Colonic mucosa (tissue), 4 donors: ENCODE measurements at regions not wholly inside any gene's neighbourhood (a gene's known extent, or its start where the extent isn't known, plus 50 kb on each side); places are given as distances from the start of the nearest gene placed in this dataset.

ENCODE experiments used
- DNase-seq: peaks from one replicate; pipeline ENCODE4 v3.0.0-alpha.2; 2020
- H3K27ac ChIP-seq: fragments of 200-600 bp; one replicate; pipeline ENCODE4 v1.8.0; 2021
- H3K27me3 ChIP-seq: fragments of 200-600 bp; one replicate; pipeline ENCODE4 v1.8.0; 2021
- H3K36me3 ChIP-seq: fragments of 200-600 bp; one replicate; pipeline ENCODE4 v1.8.0; 2021
- H3K4me1 ChIP-seq: fragments of 200-600 bp; one replicate; pipeline ENCODE4 v1.8.0; 2021; ENCODE audit warnings: mild to moderate bottlenecking
- H3K4me3 ChIP-seq: fragments of 200-600 bp; one replicate; pipeline ENCODE4 v1.8.0; 2021
- H3K9ac ChIP-seq, 2 donors: one replicate each; pipeline ENCODE4 v1.7.0; 2013; ENCODE audit warnings: control low read depth in 2 of 2, low read depth in 2 of 2, low read length in 2 of 2
- H3K9me3 ChIP-seq: fragments of 200-600 bp; one replicate; pipeline ENCODE4 v1.8.0; 2021
- intact Hi-C: fragments of 100-400 bp; cut with DNase I; formaldehyde crosslinking; loops from one replicate; pipeline ENCODE4 v1.14.1; 2022
- TF ChIP-seq, protein P1 (sequence below): fragments of 200-600 bp; IDR thresholded peaks from one replicate; pipeline ENCODE4 v1.8.0; 2022; ENCODE audit warnings: antibody characterized with exemption, mild to moderate bottlenecking
- donor health status: healthy.
- donor health status: DM: no; HTN: no; CAD: no.
- donor health status: DM: no; HTN: no; CAD: no.

GRCh38 chr11:98587884-98588283 lies 432.9 kb upstream of the CNTN5 start:
- TF ChIP-seq, protein P1, sequence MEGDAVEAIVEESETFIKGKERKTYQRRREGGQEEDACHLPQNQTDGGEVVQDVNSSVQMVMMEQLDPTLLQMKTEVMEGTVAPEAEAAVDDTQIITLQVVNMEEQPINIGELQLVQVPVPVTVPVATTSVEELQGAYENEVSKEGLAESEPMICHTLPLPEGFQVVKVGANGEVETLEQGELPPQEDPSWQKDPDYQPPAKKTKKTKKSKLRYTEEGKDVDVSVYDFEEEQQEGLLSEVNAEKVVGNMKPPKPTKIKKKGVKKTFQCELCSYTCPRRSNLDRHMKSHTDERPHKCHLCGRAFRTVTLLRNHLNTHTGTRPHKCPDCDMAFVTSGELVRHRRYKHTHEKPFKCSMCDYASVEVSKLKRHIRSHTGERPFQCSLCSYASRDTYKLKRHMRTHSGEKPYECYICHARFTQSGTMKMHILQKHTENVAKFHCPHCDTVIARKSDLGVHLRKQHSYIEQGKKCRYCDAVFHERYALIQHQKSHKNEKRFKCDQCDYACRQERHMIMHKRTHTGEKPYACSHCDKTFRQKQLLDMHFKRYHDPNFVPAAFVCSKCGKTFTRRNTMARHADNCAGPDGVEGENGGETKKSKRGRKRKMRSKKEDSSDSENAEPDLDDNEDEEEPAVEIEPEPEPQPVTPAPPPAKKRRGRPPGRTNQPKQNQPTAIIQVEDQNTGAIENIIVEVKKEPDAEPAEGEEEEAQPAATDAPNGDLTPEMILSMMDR = no peak
- H3K4me1 ChIP-seq = no peaks in the 10 kb centered on the region
- no peaks in the 10 kb centered on the region for H3K36me3 ChIP-seq
- no peak overlapping the region for H3K27ac ChIP-seq
- no peak overlapping the region for H3K4me3 ChIP-seq
- H3K9ac ChIP-seq = no peak overlapping the region
- H3K27me3 ChIP-seq = no peaks in the 10 kb centered on the region
- intact Hi-C loops = no loop called here
- DNase-seq = no peak
- no peaks in the 10 kb centered on the region for H3K9me3 ChIP-seq

DNA sequence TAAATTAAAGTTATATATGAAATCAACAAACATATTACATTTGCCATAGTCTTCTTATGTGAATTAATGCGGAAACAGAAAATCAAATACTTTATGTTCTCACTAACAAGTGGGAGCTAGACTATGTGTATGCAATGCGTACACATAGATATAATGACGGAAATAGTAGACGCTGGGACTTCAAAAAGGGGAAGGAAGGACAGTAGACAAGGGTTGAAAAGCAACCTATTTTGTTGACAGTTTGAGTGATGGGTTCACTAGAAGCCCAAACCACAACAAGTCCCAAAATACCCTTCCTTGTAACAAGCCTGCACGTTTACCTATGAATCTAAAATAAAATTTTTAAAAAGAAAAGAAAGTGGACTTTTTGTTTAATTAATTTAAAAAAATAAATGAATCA lies 430.8 kb upstream of the CNTN5 start:
- Histone ChIP-seq H3K9ac (no peak overlapping the region), H3K27ac (no peak overlapping the region), H3K4me3 (no peak overlapping the region), H3K9me3 (no peaks in the 10 kb centered on the region), H3K36me3 (no peaks in the 10 kb centered on the region), H3K27me3 (no peaks in the 10 kb centered on the region), H3K4me1 (no peaks in the 10 kb centered on the region)
- intact Hi-C loops = loop anchor here (5.0 kb wide), 1 partner anchor 67 kb away; no protein-coding TSS in a partner anchor
- TF ChIP-seq, protein P1 = no peak
- DNase-seq = no peak

DNA sequence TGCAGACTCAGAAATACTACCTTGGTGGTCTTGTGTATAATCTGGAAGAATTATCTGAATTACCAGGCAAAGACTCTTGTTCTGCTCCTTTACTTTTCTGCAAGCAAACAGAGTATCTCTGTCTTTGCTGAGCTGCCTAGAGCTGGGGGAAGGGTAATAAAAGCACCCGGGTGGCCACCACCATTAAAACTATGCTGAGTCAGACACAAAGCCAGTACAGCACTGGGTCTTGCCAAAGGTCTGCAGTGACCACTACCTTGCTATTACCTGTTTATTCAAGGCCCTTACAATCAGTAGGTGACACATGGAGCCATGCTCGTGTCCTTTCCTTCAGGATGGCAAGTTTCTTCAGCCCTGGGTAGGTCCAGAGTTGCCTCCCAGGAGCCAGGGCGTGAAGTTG lies 420.6 kb upstream of the CNTN5 start:
- TF ChIP-seq, protein P1 = no peak
- Histone ChIP-seq H3K36me3 (no peaks in the 10 kb centered on the region), H3K4me3 (no peak overlapping the region), H3K9ac (no peak overlapping the region), H3K9me3 (no peaks in the 10 kb centered on the region), H3K27me3 (no peaks in the 10 kb centered on the region), H3K27ac (no peak overlapping the region), H3K4me1 (no peaks in the 10 kb centered on the region)
- intact Hi-C loops = no loop called here
- DNase-seq = no peak

DNA sequence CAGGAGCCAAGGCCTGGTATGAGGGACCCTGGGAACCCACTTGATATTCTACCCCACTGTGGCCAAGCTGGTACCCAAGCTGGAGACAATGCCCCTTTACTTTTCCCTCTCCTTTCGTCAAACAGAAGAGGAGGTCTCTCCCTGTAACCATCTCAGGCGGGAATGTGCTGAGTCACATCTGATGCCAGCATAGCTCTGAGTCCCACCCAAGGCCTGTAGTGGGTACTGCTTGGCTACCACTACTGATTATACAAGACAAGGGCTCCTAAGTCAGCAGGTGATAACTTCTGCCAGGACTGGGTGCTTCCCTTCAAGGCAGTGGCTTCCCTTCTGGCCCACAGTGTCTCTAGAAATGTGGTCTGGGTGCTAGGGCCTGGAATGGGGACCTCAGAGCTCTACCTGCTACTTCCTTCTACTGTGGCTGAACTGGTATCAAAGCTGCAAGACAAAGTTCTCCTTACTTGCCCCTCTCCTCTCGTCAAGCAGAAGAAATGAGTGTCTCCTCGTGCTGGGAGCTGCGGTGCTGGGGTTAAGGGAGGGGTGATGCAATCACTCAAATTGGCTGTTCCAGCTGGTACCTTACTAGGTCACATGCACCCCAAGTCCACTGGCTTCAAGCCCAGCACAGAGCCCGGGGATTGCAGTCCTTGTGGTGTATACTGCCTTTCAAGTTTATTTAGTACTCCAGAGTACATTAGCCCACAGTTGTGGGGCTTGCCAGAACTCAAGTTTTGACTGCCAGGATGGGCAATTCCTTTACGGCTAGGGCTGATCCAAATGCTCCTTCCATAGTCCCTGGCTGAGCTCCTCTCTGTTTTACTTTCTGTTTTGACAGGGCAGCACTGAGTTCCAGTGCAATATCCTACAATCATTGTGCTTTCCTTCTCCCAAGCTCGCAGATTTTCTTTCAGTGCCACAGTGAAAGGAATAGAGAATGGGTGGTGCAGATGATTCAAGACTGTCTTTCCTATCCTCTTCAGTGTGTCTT lies 419.7 kb upstream of the CNTN5 start:
- no peak overlapping the region for H3K4me3 ChIP-seq
- TF ChIP-seq, protein P1 = no peak
- H3K36me3 ChIP-seq = no peaks in the 10 kb centered on the region
- no peak overlapping the region for H3K27ac ChIP-seq
- DNase-seq = no peak
- intact Hi-C loops = no loop called here
- no peaks in the 10 kb centered on the region for H3K27me3 ChIP-seq
- H3K9ac ChIP-seq = no peak overlapping the region
- H3K4me1 ChIP-seq = no peaks in the 10 kb centered on the region
- no peaks in the 10 kb centered on the region for H3K9me3 ChIP-seq

DNA sequence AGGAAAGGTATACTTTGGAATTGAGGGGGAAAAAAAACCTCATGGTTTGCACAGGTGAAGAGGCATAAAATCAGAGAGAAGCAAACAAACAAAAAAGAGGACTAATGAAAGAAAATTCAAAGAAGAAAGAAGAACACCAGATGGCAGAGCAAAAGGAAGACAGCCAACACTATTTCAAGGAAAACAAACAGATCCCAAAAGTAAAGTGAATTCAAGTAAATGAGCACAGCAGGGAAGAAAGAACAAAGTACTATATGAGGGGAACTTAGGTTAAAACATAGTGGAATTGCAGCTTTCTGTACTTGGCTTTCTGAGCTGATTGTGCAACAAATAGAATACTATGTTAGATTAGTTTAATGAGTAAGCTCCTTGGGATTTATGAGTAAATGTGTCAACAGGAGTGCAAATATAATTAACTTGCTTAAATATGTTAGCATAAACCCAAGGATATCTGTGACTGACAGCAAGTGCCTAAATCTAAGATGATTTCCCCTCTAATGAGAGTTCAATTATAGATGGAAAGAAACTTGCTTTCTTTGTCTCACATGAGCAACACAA lies 404.6 kb upstream of the CNTN5 start:
- Histone ChIP-seq H3K9ac (no peak overlapping the region), H3K36me3 (no peaks in the 10 kb centered on the region), H3K9me3 (no peaks in the 10 kb centered on the region), H3K27me3 (no peaks in the 10 kb centered on the region), H3K27ac (no peak overlapping the region), H3K4me3 (no peak overlapping the region), H3K4me1 (no peaks in the 10 kb centered on the region)
- no peak for DNase-seq
- TF ChIP-seq, protein P1 = no peak
- intact Hi-C loops = no loop called here
